ENCODE measurements at regions not wholly inside any gene's neighbourhood (a gene's known extent, or its start where the extent isn't known, plus 50 kb on each side); places are given as distances from the start of the nearest gene placed in this dataset.

- intact Hi-C loops (cut with DNase I) = no loop called here
- no peaks in the 10 kb centered on the region for H3K9me3 ChIP-seq
- no peak overlapping the region for H3K4me3 ChIP-seq
- H3K27ac ChIP-seq = peak overlapping the region; percentile 98
- H3K36me3 ChIP-seq = no peaks in the 10 kb centered on the region
- WGBS = 69% methylated on average over 10 of the region's 10 CpGs
- no peak for DNase-seq (ENCODE audit: low spot score)
- H3K4me1 ChIP-seq (replicated peaks) = peaks cover 17% of the 10 kb centered on the region
- TF ChIP-seq POLR2AphosphoS5 (IDR thresholded peaks at IDR 0.05) (no peak), POLR2A (IDR thresholded peaks at IDR 0.05) (no peak), CTCF (IDR thresholded peaks at IDR 0.05) (no peak)
- H3K27me3 ChIP-seq (replicated peaks; ENCODE audit: insufficient read depth) = no peaks in the 10 kb centered on the region
These were observed 68.4 kb upstream of the PTGR2 start for GRCh38 chr14:73783107-73783727.

GRCh38 chr14:73782623-73783022, 68.4 kb upstream of the PNMA1 start:
- no peaks in the 10 kb centered on the region for H3K36me3 ChIP-seq
- peak overlapping the region; percentile 98 for H3K27ac ChIP-seq
- no peak overlapping the region for H3K4me3 ChIP-seq
- intact Hi-C loops (cut with DNase I) = no loop called here
- H3K9me3 ChIP-seq = no peaks in the 10 kb centered on the region
- DNase-seq (ENCODE audit: low spot score) = no peak
- H3K27me3 ChIP-seq (replicated peaks; ENCODE audit: insufficient read depth) = no peaks in the 10 kb centered on the region
- TF ChIP-seq POLR2A (IDR thresholded peaks at IDR 0.05) = no peak
- TF ChIP-seq POLR2AphosphoS5 (IDR thresholded peaks at IDR 0.05) = no peak
- TF ChIP-seq CTCF (IDR thresholded peaks at IDR 0.05) = no peak
- H3K4me1 ChIP-seq (replicated peaks) = peaks cover 12% of the 10 kb centered on the region
- 86% methylated on average over 2 of the region's 2 CpGs for WGBS

- intact Hi-C loops (cut with DNase I) = no loop called here
- WGBS = 88% methylated on average over 3 of the region's 3 CpGs
- no peaks in the 10 kb centered on the region for H3K9me3 ChIP-seq
- H3K27ac ChIP-seq = no peak overlapping the region
- no peaks in the 10 kb centered on the region for H3K27me3 ChIP-seq (replicated peaks; ENCODE audit: insufficient read depth)
- no peak overlapping the region for H3K4me3 ChIP-seq
- peaks cover 12% of the 10 kb centered on the region for H3K4me1 ChIP-seq (replicated peaks)
- TF ChIP-seq POLR2A (IDR thresholded peaks at IDR 0.05) (no peak), CTCF (IDR thresholded peaks at IDR 0.05) (no peak), POLR2AphosphoS5 (IDR thresholded peaks at IDR 0.05) (no peak)
- DNase-seq (ENCODE audit: low spot score) = no peak
- H3K36me3 ChIP-seq = no peaks in the 10 kb centered on the region
These were observed 66.7 kb upstream of the PNMA1 start for GRCh38 chr14:73780896-73781295.

- WGBS = 84% methylated on average over 4 of the region's 4 CpGs
- Histone ChIP-seq H3K27me3 (replicated peaks; ENCODE audit: insufficient read depth) (no peaks in the 10 kb centered on the region), H3K9me3 (no peaks in the 10 kb centered on the region), H3K27ac (no peak overlapping the region), H3K4me3 (no peak overlapping the region), H3K4me1 (replicated peaks) (peaks cover 12% of the 10 kb centered on the region), H3K36me3 (no peaks in the 10 kb centered on the region)
- TF ChIP-seq POLR2A (IDR thresholded peaks at IDR 0.05) (no peak), POLR2AphosphoS5 (IDR thresholded peaks at IDR 0.05) (no peak), CTCF (IDR thresholded peaks at IDR 0.05) (no peak)
- intact Hi-C loops (cut with DNase I) = no loop called here
- DNase-seq (ENCODE audit: low spot score) = no peak
These were observed 66.2 kb upstream of the PNMA1 start for GRCh38 chr14:73780391-73780790.

- no peak for TF ChIP-seq POLR2AphosphoS5 (IDR thresholded peaks at IDR 0.05)
- TF ChIP-seq POLR2A (IDR thresholded peaks at IDR 0.05) = no peak
- no peak for TF ChIP-seq CTCF (IDR thresholded peaks at IDR 0.05)
- no peaks in the 10 kb centered on the region for H3K9me3 ChIP-seq
- H3K4me1 ChIP-seq (replicated peaks) = no peaks in the 10 kb centered on the region
- intact Hi-C loops (cut with DNase I) = no loop called here
- DNase-seq (ENCODE audit: low spot score) = no peak
- no peaks in the 10 kb centered on the region for H3K27me3 ChIP-seq (replicated peaks; ENCODE audit: insufficient read depth)
- no peak overlapping the region for H3K4me3 ChIP-seq
- H3K36me3 ChIP-seq = no peaks in the 10 kb centered on the region
- 92% methylated on average over 3 of the region's 3 CpGs for WGBS
- no peak overlapping the region for H3K27ac ChIP-seq
These were observed 64.6 kb upstream of the PNMA1 start for GRCh38 chr14:73778736-73779135.

Measured in prostate gland (tissue), 2 donors.